ENCODE measurements at regions not wholly inside any gene's neighbourhood (a gene's known extent, or its start where the extent isn't known, plus 50 kb on each side); places are given as distances from the start of the nearest gene placed in this dataset.

Small RNA genes in the stretch of these regions (small RNA-seq; reads per million reads assigned to genes)
- gene AC119751.2 (ENCODE audit: insufficient read depth in 2 of 3, insufficient read length in 3 of 3, low read depth in 2 of 3, low replicate concordance in 1 of 3) (0 reads per million in 3 experiments), gene AC119751.6 (ENCODE audit: insufficient read depth in 2 of 3, insufficient read length in 3 of 3, low read depth in 2 of 3, low replicate concordance in 1 of 3) (0 reads per million in 3 experiments), gene AC119751.7 (ENCODE audit: insufficient read depth in 2 of 3, insufficient read length in 3 of 3, low read depth in 2 of 3, low replicate concordance in 1 of 3) (0 reads per million in 3 experiments), gene AC119751.8 (ENCODE audit: insufficient read depth in 2 of 3, insufficient read length in 3 of 3, low read depth in 2 of 3, low replicate concordance in 1 of 3) (0 reads per million in 3 experiments)

Data from HepG2 (cell line).